ENCODE measurements at regions not wholly inside any gene's neighbourhood (a gene's known extent, or its start where the extent isn't known, plus 50 kb on each side); places are given as distances from the start of the nearest gene placed in this dataset.

DNA sequence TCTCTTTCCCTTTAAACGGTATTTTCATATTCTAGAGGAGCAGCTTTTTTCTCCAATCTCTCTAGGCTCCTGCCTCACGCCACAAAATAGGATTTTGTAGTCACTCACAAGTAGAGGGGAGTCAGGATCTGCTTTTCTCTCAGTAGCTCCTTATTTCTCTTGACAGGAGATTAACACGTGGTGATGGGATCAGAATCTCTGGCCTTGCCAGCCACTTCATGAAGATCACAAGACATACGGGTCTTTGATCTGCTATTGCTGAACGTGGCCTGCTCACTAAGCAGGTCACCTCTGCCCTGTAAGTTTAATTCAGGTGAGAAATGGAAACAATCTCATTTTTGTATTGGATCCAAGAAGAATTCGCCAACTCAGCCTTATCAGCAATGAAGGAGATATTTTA is 257.5 kb downstream of the DIRAS2 start:
- H3K79me2 ChIP-seq (replicated peaks; ENCODE audit: insufficient read depth): no peaks in the 10 kb centered on the region
- Mint-ChIP-seq H3K27ac (no peak overlapping the region), H3K36me3 (ENCODE audit: low read depth) (no peaks in the 10 kb centered on the region), H3K9me3 (no peaks in the 10 kb centered on the region), H3K4me1 (no peaks in the 10 kb centered on the region), H3K27me3 (ENCODE audit: insufficient read depth, low read depth, poor library complexity) (peaks cover 4% of the 10 kb centered on the region), H3K4me3 (no peak overlapping the region)
- no peak overlapping the region for H3K27ac ChIP-seq (ENCODE audit: low read depth)
- no peaks in the 10 kb centered on the region for H3F3A ChIP-seq (replicated peaks; ENCODE audit: low read depth)
- ATAC-seq (no peak), DNase-seq (ENCODE audit: low spot score) (no peak)
- no peak overlapping the region for H3K4me3 ChIP-seq
- no peaks in the 10 kb centered on the region for H3K4me1 ChIP-seq (ENCODE audit: insufficient read depth)
- no peaks in the 10 kb centered on the region for H3K36me3 ChIP-seq (ENCODE audit: insufficient read depth)
- H4K20me1 ChIP-seq (replicated peaks; ENCODE audit: insufficient read depth): no peaks in the 10 kb centered on the region
- H3K9me2 ChIP-seq (ENCODE audit: insufficient read depth): no peaks in the 10 kb centered on the region
- no peak overlapping the region for H3K4me2 ChIP-seq
- H2AFZ ChIP-seq: no peak overlapping the region
- no peaks in the 10 kb centered on the region for H3K27me3 ChIP-seq (ENCODE audit: insufficient read depth)
- TF ChIP-seq ZNF331 (CRISPR knock-in tag; IDR thresholded peaks at IDR 0.05; ENCODE audit: low read depth) (no peak), POLR2AphosphoS5 (IDR thresholded peaks at IDR 0.05; ENCODE audit: low read depth) (no peak), ZNF114 (CRISPR knock-in tag; IDR thresholded peaks at IDR 0.05) (no peak), CREB1 (CRISPR knock-in tag; IDR thresholded peaks at IDR 0.05; ENCODE audit: low read depth) (no peak), EZH2 (IDR thresholded peaks at IDR 0.05; ENCODE audit: low read depth, unreplicated experiment) (no peak), JUNB (IDR thresholded peaks at IDR 0.05; ENCODE audit: unreplicated experiment) (no peak), EZH2phosphoT487 (IDR thresholded peaks at IDR 0.05; ENCODE audit: unreplicated experiment) (no peak), NANOG (IDR thresholded peaks at IDR 0.05; ENCODE audit: borderline replicate concordance) (no peak), STAT1 (IDR thresholded peaks at IDR 0.05; ENCODE audit: unreplicated experiment) (no peak)
- TF ChIP-seq, protein P1, sequence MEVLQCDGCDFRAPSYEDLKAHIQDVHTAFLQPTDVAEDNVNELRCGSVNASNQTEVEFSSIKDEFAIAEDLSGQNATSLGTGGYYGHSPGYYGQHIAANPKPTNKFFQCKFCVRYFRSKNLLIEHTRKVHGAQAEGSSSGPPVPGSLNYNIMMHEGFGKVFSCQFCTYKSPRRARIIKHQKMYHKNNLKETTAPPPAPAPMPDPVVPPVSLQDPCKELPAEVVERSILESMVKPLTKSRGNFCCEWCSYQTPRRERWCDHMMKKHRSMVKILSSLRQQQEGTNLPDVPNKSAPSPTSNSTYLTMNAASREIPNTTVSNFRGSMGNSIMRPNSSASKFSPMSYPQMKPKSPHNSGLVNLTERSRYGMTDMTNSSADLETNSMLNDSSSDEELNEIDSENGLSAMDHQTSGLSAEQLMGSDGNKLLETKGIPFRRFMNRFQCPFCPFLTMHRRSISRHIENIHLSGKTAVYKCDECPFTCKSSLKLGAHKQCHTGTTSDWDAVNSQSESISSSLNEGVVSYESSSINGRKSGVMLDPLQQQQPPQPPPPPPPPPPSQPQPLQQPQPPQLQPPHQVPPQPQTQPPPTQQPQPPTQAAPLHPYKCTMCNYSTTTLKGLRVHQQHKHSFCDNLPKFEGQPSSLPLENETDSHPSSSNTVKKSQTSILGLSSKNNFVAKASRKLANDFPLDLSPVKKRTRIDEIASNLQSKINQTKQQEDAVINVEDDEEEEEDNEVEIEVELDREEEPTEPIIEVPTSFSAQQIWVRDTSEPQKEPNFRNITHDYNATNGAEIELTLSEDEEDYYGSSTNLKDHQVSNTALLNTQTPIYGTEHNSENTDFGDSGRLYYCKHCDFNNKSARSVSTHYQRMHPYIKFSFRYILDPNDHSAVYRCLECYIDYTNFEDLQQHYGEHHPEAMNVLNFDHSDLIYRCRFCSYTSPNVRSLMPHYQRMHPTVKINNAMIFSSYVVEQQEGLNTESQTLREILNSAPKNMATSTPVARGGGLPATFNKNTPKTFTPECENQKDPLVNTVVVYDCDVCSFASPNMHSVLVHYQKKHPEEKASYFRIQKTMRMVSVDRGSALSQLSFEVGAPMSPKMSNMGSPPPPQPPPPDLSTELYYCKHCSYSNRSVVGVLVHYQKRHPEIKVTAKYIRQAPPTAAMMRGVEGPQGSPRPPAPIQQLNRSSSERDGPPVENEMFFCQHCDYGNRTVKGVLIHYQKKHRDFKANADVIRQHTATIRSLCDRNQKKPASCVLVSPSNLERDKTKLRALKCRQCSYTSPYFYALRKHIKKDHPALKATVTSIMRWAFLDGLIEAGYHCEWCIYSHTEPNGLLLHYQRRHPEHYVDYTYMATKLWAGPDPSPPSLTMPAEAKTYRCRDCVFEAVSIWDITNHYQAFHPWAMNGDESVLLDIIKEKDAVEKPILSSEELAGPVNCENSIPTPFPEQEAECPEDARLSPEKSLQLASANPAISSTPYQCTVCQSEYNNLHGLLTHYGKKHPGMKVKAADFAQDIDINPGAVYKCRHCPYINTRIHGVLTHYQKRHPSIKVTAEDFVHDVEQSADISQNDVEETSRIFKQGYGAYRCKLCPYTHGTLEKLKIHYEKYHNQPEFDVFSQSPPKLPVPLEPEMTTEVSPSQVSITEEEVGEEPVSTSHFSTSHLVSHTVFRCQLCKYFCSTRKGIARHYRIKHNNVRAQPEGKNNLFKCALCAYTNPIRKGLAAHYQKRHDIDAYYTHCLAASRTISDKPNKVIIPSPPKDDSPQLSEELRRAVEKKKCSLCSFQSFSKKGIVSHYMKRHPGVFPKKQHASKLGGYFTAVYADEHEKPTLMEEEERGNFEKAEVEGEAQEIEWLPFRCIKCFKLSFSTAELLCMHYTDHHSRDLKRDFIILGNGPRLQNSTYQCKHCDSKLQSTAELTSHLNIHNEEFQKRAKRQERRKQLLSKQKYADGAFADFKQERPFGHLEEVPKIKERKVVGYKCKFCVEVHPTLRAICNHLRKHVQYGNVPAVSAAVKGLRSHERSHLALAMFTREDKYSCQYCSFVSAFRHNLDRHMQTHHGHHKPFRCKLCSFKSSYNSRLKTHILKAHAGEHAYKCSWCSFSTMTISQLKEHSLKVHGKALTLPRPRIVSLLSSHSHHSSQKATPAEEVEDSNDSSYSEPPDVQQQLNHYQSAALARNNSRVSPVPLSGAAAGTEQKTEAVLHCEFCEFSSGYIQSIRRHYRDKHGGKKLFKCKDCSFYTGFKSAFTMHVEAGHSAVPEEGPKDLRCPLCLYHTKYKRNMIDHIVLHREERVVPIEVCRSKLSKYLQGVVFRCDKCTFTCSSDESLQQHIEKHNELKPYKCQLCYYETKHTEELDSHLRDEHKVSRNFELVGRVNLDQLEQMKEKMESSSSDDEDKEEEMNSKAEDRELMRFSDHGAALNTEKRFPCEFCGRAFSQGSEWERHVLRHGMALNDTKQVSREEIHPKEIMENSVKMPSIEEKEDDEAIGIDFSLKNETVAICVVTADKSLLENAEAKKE (CRISPR knock-in tag; IDR thresholded peaks at IDR 0.05): no peak
- TF ChIP-seq, protein P2, sequence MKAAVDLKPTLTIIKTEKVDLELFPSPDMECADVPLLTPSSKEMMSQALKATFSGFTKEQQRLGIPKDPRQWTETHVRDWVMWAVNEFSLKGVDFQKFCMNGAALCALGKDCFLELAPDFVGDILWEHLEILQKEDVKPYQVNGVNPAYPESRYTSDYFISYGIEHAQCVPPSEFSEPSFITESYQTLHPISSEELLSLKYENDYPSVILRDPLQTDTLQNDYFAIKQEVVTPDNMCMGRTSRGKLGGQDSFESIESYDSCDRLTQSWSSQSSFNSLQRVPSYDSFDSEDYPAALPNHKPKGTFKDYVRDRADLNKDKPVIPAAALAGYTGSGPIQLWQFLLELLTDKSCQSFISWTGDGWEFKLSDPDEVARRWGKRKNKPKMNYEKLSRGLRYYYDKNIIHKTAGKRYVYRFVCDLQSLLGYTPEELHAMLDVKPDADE (IDR thresholded peaks at IDR 0.05): no peak
- TF ChIP-seq, protein P3, sequence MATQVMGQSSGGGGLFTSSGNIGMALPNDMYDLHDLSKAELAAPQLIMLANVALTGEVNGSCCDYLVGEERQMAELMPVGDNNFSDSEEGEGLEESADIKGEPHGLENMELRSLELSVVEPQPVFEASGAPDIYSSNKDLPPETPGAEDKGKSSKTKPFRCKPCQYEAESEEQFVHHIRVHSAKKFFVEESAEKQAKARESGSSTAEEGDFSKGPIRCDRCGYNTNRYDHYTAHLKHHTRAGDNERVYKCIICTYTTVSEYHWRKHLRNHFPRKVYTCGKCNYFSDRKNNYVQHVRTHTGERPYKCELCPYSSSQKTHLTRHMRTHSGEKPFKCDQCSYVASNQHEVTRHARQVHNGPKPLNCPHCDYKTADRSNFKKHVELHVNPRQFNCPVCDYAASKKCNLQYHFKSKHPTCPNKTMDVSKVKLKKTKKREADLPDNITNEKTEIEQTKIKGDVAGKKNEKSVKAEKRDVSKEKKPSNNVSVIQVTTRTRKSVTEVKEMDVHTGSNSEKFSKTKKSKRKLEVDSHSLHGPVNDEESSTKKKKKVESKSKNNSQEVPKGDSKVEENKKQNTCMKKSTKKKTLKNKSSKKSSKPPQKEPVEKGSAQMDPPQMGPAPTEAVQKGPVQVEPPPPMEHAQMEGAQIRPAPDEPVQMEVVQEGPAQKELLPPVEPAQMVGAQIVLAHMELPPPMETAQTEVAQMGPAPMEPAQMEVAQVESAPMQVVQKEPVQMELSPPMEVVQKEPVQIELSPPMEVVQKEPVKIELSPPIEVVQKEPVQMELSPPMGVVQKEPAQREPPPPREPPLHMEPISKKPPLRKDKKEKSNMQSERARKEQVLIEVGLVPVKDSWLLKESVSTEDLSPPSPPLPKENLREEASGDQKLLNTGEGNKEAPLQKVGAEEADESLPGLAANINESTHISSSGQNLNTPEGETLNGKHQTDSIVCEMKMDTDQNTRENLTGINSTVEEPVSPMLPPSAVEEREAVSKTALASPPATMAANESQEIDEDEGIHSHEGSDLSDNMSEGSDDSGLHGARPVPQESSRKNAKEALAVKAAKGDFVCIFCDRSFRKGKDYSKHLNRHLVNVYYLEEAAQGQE (IDR thresholded peaks at IDR 0.05; ENCODE audit: unreplicated experiment): no peak
- TF ChIP-seq, protein P4, sequence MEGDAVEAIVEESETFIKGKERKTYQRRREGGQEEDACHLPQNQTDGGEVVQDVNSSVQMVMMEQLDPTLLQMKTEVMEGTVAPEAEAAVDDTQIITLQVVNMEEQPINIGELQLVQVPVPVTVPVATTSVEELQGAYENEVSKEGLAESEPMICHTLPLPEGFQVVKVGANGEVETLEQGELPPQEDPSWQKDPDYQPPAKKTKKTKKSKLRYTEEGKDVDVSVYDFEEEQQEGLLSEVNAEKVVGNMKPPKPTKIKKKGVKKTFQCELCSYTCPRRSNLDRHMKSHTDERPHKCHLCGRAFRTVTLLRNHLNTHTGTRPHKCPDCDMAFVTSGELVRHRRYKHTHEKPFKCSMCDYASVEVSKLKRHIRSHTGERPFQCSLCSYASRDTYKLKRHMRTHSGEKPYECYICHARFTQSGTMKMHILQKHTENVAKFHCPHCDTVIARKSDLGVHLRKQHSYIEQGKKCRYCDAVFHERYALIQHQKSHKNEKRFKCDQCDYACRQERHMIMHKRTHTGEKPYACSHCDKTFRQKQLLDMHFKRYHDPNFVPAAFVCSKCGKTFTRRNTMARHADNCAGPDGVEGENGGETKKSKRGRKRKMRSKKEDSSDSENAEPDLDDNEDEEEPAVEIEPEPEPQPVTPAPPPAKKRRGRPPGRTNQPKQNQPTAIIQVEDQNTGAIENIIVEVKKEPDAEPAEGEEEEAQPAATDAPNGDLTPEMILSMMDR (conservative IDR thresholded peaks at IDR 0.05; ENCODE audit: low read depth in 2 of 2): no peak

Measured in GM23338 (cell line).